ENCODE measurements at regions not wholly inside any gene's neighbourhood (a gene's known extent, or its start where the extent isn't known, plus 50 kb on each side); places are given as distances from the start of the nearest gene placed in this dataset.

- TF ChIP-seq CTCF (IDR thresholded peaks at IDR 0.05), result no peak
- TF ChIP-seq JUN (CRISPR knock-in tag; IDR thresholded peaks at IDR 0.05), result no peak
- TF ChIP-seq FOXK1 (CRISPR knock-in tag; IDR thresholded peaks at IDR 0.05), result no peak
- no peak for TF ChIP-seq MAX (CRISPR knock-in tag; IDR thresholded peaks at IDR 0.05)
- no peak for TF ChIP-seq ATF3 (CRISPR knock-in tag; conservative IDR thresholded peaks at IDR 0.05)
- no peak for TF ChIP-seq MXD4 (CRISPR knock-in tag; IDR thresholded peaks at IDR 0.05; ENCODE audit: borderline replicate concordance)
- no peak for TF ChIP-seq TCF7 (CRISPR knock-in tag; IDR thresholded peaks at IDR 0.05; ENCODE audit: low read depth)
- TF ChIP-seq FOXP4 (CRISPR knock-in tag; IDR thresholded peaks at IDR 0.05), result no peak
Observed at GRCh38 chr3:153250446-153250845, 88.4 kb downstream of the RAP2B start.

Measured in WTC11 (cell line).